Stimulated activated effector memory CD8-positive, alpha-beta T cell treated with anti-CD3 and anti-CD28 coated beads, Interleukin-12 subunit alpha, Interleukin-12 subunit beta, amount 100 ng/mL, for 72 hours (primary cell): ENCODE measurements at regions not wholly inside any gene's neighbourhood (a gene's known extent, or its start where the extent isn't known, plus 50 kb on each side); places are given as distances from the start of the nearest gene placed in this dataset.
"Not testable (repeated sequence)": the region's sequence is repeated elsewhere in the genome, so short reads cannot be mapped to it uniquely, and the experiment has no call there.

Experiments used
- ATAC-seq: fragments of 150-1000 bp; cut with Tn5 transposase; 2 replicates; pipeline ENCODE4 v1.10.0; 2021
- DNase-seq, 2 donors: peaks; one replicate each; pipeline ENCODE4 v3.0.0; 2021 to 2022; ENCODE audit warnings: low spot score in 2 of 2
- H3K27ac Mint-ChIP-seq: one replicate; pipeline ENCODE4 v1.8.0; 2022; ENCODE audit warnings: mild to moderate bottlenecking, mixed read lengths
- H3K36me3 Mint-ChIP-seq: one replicate; pipeline ENCODE4 v1.8.0; 2022; ENCODE audit warnings: mild to moderate bottlenecking, mixed read lengths
- H3K4me1 Mint-ChIP-seq: one replicate; pipeline ENCODE4 v1.8.0; 2022; ENCODE audit warnings: mixed read lengths
- H3K4me3 Mint-ChIP-seq: one replicate; pipeline ENCODE4 v1.8.0; 2022; ENCODE audit warnings: mild to moderate bottlenecking, mixed read lengths
- H3K9me3 Mint-ChIP-seq: one replicate; pipeline ENCODE4 v1.8.0; 2022; ENCODE audit warnings: mixed read lengths

- not testable (repeated sequence) for H3K9me3 Mint-ChIP-seq, H3K4me1 Mint-ChIP-seq, ATAC-seq, H3K27ac Mint-ChIP-seq, H3K4me3 Mint-ChIP-seq, DNase-seq, H3K36me3 Mint-ChIP-seq
Measured at GRCh38 chr15:24331964-24332363, 343.6 kb upstream of the NPAP1 start.

GRCh38 chr15:24341876-24342275, 333.7 kb upstream of the NPAP1 start:
- H3K9me3 Mint-ChIP-seq, DNase-seq, H3K4me1 Mint-ChIP-seq, ATAC-seq, H3K36me3 Mint-ChIP-seq, H3K27ac Mint-ChIP-seq, H3K4me3 Mint-ChIP-seq: not testable (repeated sequence)

GRCh38 chr15:24352777-24353176, 322.8 kb upstream of the NPAP1 start:
- H3K4me3 Mint-ChIP-seq, H3K4me1 Mint-ChIP-seq, H3K9me3 Mint-ChIP-seq, H3K27ac Mint-ChIP-seq, ATAC-seq, DNase-seq, H3K36me3 Mint-ChIP-seq: not testable (repeated sequence)

GRCh38 chr15:24381103-24381502, 294.5 kb upstream of the NPAP1 start:
- H3K4me3 Mint-ChIP-seq, H3K4me1 Mint-ChIP-seq, H3K9me3 Mint-ChIP-seq, DNase-seq, ATAC-seq, H3K27ac Mint-ChIP-seq, H3K36me3 Mint-ChIP-seq: not testable (repeated sequence)

GRCh38 chr15:24385258-24385657, 290.3 kb upstream of the NPAP1 start:
- ATAC-seq, H3K36me3 Mint-ChIP-seq, H3K4me1 Mint-ChIP-seq, H3K4me3 Mint-ChIP-seq, H3K9me3 Mint-ChIP-seq, H3K27ac Mint-ChIP-seq, DNase-seq: not testable (repeated sequence)

- Mint-ChIP-seq H3K4me1 (no peaks in the 10 kb centered on the region), H3K9me3 (no peaks in the 10 kb centered on the region), H3K27ac (no peak overlapping the region), H3K36me3 (no peaks in the 10 kb centered on the region), H3K4me3 (no peak overlapping the region)
- DNase-seq (no peak), ATAC-seq (no peak)
Measured at GRCh38 chr15:24394303-24394702, 281.3 kb upstream of the NPAP1 start.

GRCh38 chr15:24412649-24413048, 262.9 kb upstream of the NPAP1 start:
- H3K36me3 Mint-ChIP-seq, DNase-seq, ATAC-seq, H3K9me3 Mint-ChIP-seq, H3K27ac Mint-ChIP-seq, H3K4me1 Mint-ChIP-seq, H3K4me3 Mint-ChIP-seq: not testable (repeated sequence)

GRCh38 chr15:24426286-24427054, 249.1 kb upstream of the NPAP1 start:
- not testable (repeated sequence) for H3K4me3 Mint-ChIP-seq, H3K4me1 Mint-ChIP-seq, H3K9me3 Mint-ChIP-seq, H3K36me3 Mint-ChIP-seq, DNase-seq, H3K27ac Mint-ChIP-seq
- ATAC-seq = peak; percentile 43

- H3K4me3 Mint-ChIP-seq, H3K9me3 Mint-ChIP-seq: not testable (repeated sequence)
Measured at GRCh38 chr15:24427055-24427400, 248.5 kb upstream of the NPAP1 start.

GRCh38 chr15:24435075-24435820, 240.3 kb upstream of the NPAP1 start:
- not testable (repeated sequence) for H3K27ac Mint-ChIP-seq, H3K9me3 Mint-ChIP-seq, H3K4me3 Mint-ChIP-seq, DNase-seq, H3K4me1 Mint-ChIP-seq, H3K36me3 Mint-ChIP-seq, ATAC-seq

More at GRCh38 chr15:24427055-24427400, 248.5 kb upstream of the NPAP1 start:
- DNase-seq, H3K4me1 Mint-ChIP-seq, H3K27ac Mint-ChIP-seq, ATAC-seq, H3K36me3 Mint-ChIP-seq: not testable (repeated sequence)

- H3K4me1 Mint-ChIP-seq, H3K36me3 Mint-ChIP-seq, H3K4me3 Mint-ChIP-seq, H3K9me3 Mint-ChIP-seq, ATAC-seq, DNase-seq, H3K27ac Mint-ChIP-seq: not testable (repeated sequence)
Measured at GRCh38 chr15:24437270-24437669, 238.3 kb upstream of the NPAP1 start.

GRCh38 chr15:24437735-24438134, 237.8 kb upstream of the NPAP1 start:
- H3K4me3 Mint-ChIP-seq, H3K27ac Mint-ChIP-seq, DNase-seq, ATAC-seq, H3K9me3 Mint-ChIP-seq, H3K36me3 Mint-ChIP-seq, H3K4me1 Mint-ChIP-seq: not testable (repeated sequence)

- ATAC-seq, H3K4me1 Mint-ChIP-seq, H3K36me3 Mint-ChIP-seq, H3K27ac Mint-ChIP-seq, DNase-seq, H3K4me3 Mint-ChIP-seq, H3K9me3 Mint-ChIP-seq: not testable (repeated sequence)
Measured at GRCh38 chr15:24477107-24478025, 198.2 kb upstream of the NPAP1 start.

GRCh38 chr15:24485885-24486567, 189.5 kb upstream of the NPAP1 start:
- H3K4me1 Mint-ChIP-seq, DNase-seq, H3K4me3 Mint-ChIP-seq, H3K36me3 Mint-ChIP-seq, H3K27ac Mint-ChIP-seq: not testable (repeated sequence)
- H3K9me3 Mint-ChIP-seq = peaks cover 14% of the 10 kb centered on the region
- peak; percentile 11 for ATAC-seq
